Ramos (cell line): ENCODE measurements at regions not wholly inside any gene's neighbourhood (a gene's known extent, or its start where the extent isn't known, plus 50 kb on each side); places are given as distances from the start of the nearest gene placed in this dataset.
"Not testable (repeated sequence)": the region's sequence is repeated elsewhere in the genome, so short reads cannot be mapped to it uniquely, and the experiment has no call there.

ENCODE experiments used
- in situ Hi-C: fragments of 300-500 bp; cut with MboI; formaldehyde crosslinking; loops from one replicate; pipeline ENCODE4 v1.14.3; 2022; ENCODE audit warnings: low sequenced_read_pairs; ENCODE audit not compliant: unreplicated experiment

DNA sequence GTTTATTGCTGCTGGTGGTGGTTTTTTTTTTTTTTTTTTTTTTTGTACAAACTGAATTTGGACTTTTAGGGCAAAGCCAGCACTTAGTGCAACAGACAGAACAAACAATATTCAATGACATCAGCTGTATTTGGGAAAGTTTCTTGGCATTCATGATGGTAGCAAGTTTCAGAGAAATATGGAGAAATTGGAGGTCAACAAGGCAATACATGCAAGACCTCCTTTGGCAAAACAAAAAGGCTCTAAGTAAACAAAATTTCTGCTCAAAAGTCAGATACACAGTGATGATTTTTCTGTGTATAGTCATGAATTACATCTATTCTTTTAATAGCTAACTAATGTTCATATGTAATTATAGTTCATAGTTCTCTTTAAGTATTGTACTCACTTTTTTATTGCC lies 612.5 kb upstream of the LUZP2 start:
- in situ Hi-C loops = no loop called here

GRCh38 chr11:23885801-23886200 lies 611.1 kb upstream of the LUZP2 start:
- in situ Hi-C loops = no loop called here

- in situ Hi-C loops = not testable (repeated sequence)
These were observed 609.7 kb upstream of the LUZP2 start for GRCh38 chr11:23887122-23887521.

DNA sequence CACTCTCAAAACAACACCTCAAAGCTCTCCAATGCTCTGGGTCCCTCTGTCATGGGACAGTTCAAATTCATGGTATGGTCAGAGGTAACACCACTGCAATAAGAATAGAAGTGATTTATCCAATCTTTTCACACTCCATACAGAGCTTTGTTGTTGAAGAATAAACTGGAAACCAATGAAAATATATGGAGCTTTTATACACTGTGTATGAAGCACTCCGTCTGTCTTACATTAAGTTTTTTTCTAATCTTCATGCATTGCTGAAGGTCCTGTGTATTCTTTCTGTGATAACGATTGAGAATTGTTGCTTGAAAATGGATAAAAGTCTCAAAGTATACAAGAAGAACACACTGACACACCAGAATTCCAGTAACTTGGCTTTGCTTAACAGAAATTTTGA lies 603.7 kb upstream of the LUZP2 start:
- in situ Hi-C loops = no loop called here

DNA sequence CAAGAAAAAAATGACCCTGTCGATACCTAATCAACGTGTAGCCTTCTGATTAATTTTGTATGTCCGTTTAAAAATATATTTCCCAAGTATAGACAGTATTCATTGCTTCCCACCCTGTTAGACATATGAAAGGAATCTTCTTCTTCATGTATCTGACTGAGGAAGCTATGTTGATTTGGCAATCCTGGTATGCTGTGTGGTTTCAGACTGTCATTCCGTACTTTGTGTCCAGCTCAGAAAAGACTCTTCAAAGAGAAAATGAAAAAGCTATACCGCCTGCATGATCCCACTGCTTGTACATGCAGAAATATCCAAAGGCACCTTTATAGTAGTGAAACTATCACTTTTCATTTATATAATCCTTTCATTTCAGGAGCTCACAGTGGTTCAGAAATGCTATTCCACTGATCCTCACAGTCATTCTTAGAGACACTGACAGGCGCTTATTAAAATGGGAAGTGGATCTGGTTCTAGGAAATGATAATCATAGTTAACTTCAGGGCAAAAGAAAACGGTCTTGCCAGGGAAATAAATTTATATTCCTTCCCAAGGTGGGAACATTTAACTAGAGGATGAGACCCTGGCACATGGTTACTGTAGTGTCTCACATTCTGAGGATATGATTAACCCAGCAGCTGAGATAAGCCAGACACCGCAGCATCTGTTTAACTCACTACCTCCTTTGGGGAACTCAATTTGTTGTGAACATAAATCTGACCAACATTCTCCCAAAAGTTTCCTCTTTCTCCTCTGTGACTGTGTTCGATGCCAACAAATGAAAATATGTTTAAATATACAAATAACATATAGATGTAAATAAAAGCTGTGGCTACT lies 599.2 kb upstream of the LUZP2 start:
- in situ Hi-C loops = no loop called here

- in situ Hi-C loops = no loop called here
These were observed 593.7 kb upstream of the LUZP2 start for GRCh38 chr11:23903044-23903704.

- in situ Hi-C loops = no loop called here
These were observed 577.4 kb upstream of the LUZP2 start for GRCh38 chr11:23919455-23919854.

- in situ Hi-C loops = no loop called here
These were observed 573.5 kb upstream of the LUZP2 start for GRCh38 chr11:23923357-23923756.

- in situ Hi-C loops = no loop called here
These were observed 572.6 kb upstream of the LUZP2 start for GRCh38 chr11:23924226-23924625.

- in situ Hi-C loops = no loop called here
These were observed 565.4 kb upstream of the LUZP2 start for GRCh38 chr11:23931443-23931842.

GRCh38 chr11:23932485-23932898 lies 564.4 kb upstream of the LUZP2 start:
- in situ Hi-C loops = no loop called here

- in situ Hi-C loops = no loop called here
These were observed 563.1 kb upstream of the LUZP2 start for GRCh38 chr11:23933721-23934120.

GRCh38 chr11:23934671-23935270 lies 562.1 kb upstream of the LUZP2 start:
- in situ Hi-C loops = not testable (repeated sequence)

DNA sequence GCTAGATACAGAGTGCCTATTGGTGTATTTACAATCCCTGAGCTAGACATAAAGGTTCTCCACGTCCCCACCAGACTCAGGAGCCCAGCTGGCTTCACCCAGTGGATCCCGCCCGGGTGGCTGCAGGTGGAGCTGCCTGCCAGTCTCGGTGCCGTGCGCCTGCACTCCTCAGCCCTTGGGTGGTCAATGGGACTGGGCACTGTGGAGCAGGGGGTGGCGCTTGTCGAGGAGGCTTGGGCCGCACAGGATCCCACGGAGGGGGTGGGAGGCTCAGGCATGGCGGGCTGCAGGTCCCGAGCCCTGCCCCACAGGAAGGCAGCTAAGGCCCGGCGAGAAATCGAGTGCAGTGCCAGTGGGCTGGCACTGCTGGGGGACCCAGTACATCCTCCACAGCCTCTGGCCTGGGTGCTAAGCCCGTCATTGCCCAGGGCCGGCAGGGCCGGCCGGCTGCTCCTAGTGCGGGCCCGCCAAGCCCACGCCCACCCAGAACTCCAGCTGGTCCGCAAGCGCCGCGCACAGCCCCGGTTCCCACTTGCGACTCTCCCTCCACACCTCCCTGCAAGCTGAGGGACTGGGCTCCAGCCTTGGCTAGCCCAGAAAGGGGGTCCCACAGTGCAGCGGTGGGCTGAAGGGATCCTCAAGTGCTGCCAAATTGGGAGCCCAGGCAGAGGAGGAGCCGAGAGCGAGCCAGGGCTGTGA lies 554.6 kb upstream of the LUZP2 start:
- in situ Hi-C loops = not testable (repeated sequence)

DNA sequence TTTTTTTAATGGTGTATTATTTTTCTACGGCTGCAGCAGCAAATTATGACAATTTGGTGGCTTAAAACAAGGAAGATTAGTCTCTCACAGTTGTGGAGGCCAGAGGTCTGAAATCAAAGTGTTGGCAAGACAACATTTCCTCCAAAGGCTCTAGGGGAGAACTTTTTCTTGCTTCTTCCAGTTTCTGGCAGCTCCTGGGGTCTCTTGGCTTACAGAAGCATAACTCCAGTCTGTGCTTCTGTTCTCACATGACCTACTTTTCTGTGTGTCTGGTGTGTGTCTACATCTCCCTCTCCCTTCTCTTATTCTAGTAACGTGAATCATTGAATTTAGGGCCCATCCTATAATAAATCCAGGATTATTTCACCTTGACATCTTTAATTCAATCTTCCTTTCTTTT lies 551.9 kb upstream of the LUZP2 start:
- in situ Hi-C loops = no loop called here

- in situ Hi-C loops = no loop called here
These were observed 549.0 kb upstream of the LUZP2 start for GRCh38 chr11:23947883-23948282.

DNA sequence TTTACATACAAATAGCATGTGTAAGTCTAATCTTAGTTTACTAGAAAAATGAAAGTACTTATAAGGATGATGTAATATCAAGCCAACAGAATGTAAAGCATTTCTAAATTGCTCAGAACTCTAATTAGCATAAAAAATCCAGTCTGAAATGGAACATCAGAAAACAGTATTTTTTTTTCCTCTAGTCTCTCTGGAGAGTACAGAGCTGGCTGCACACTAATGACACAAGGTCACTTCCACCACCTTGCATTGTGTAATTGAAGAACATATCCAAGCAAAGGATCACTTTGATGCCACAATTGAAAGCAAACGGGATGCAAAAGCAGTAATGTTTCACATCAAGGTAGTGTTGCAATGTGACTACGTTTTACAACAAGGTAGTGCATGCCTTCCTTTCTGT lies 548.0 kb upstream of the LUZP2 start:
- in situ Hi-C loops = no loop called here

GRCh38 chr11:23953951-23954710 lies 542.7 kb upstream of the LUZP2 start:
- in situ Hi-C loops = no loop called here

GRCh38 chr11:23954730-23955129 lies 542.1 kb upstream of the LUZP2 start:
- in situ Hi-C loops = no loop called here

DNA sequence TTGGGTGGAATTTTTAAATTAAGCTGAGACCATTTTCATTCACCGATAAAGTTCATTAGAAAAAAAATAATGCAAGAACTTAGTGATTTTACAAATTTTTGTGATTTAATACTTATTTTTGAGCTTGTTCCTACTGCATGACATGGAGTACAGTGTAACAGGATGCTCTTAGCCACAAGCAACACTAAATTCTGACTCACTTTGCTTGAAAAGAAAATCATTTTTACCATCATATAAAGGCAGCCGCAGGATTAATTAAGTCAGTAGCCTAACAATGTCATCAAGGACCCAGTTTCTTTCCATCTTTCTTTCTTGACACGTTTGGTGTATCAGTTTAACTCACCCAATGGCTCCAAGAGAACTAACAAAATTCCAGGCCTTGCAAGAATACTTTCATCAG lies 540.3 kb upstream of the LUZP2 start:
- in situ Hi-C loops = no loop called here
